Suppressor macrophage treated with lipopolysaccharide for 1 hour (primary cell): ENCODE measurements at regions not wholly inside any gene's neighbourhood (a gene's known extent, or its start where the extent isn't known, plus 50 kb on each side); places are given as distances from the start of the nearest gene placed in this dataset.

Experiments
- DNase-seq, 3 donors: peaks; one replicate each; pipeline ENCODE4 v3.0.0-alpha.2; 2020 to 2022

- DNase-seq: no peak
These were observed 530.2 kb downstream of the PTPRC start for GRCh38 chr1:199168888-199169585.

GRCh38 chr1:199170711-199171110 is 531.9 kb downstream of the PTPRC start:
- no peak for DNase-seq

- DNase-seq: peak; percentile 58 to 70 (median 66)
These were observed 533.6 kb downstream of the PTPRC start for GRCh38 chr1:199172171-199173124.

- peak; percentile 27 to 62 (median 36) for DNase-seq
These were observed 534.5 kb downstream of the PTPRC start for GRCh38 chr1:199173356-199173755.

- no peak for DNase-seq
These were observed 535.5 kb downstream of the PTPRC start for GRCh38 chr1:199174336-199174735.

GRCh38 chr1:199176713-199177112 is 537.9 kb downstream of the PTPRC start:
- no peak for DNase-seq

- DNase-seq: no peak
These were observed 538.4 kb downstream of the PTPRC start for GRCh38 chr1:199177241-199177640.

GRCh38 chr1:199178646-199179045 is 539.8 kb downstream of the PTPRC start:
- DNase-seq: no peak

GRCh38 chr1:199182186-199182843 is 543.5 kb downstream of the PTPRC start:
- DNase-seq: no peak

GRCh38 chr1:199184180-199184579 is 545.3 kb downstream of the PTPRC start:
- DNase-seq: no peak

- DNase-seq: no peak
These were observed 556.0 kb downstream of the PTPRC start for GRCh38 chr1:199194862-199195261.

- DNase-seq: no peak
These were observed 558.9 kb downstream of the PTPRC start for GRCh38 chr1:199197695-199198094.

GRCh38 chr1:199202331-199202730 is 563.5 kb downstream of the PTPRC start:
- no peak for DNase-seq

- no peak for DNase-seq
These were observed 565.4 kb downstream of the PTPRC start for GRCh38 chr1:199204231-199204630.

GRCh38 chr1:199205740-199206441 is 567.1 kb downstream of the PTPRC start:
- peak in 1 of 3 donors; percentile 12 for DNase-seq

GRCh38 chr1:199208847-199209246 is 570.0 kb downstream of the PTPRC start:
- no peak for DNase-seq

- no peak for DNase-seq
These were observed 579.2 kb downstream of the PTPRC start for GRCh38 chr1:199218065-199218464.

GRCh38 chr1:199218533-199218932 is 579.7 kb downstream of the PTPRC start:
- DNase-seq: no peak

- DNase-seq: no peak
These were observed 581.2 kb downstream of the PTPRC start for GRCh38 chr1:199220031-199220430.

- no peak for DNase-seq
These were observed 582.7 kb downstream of the PTPRC start for GRCh38 chr1:199221371-199222150.

- no peak for DNase-seq
These were observed 585.1 kb downstream of the PTPRC start for GRCh38 chr1:199223936-199224335.

GRCh38 chr1:199226163-199226562 is 587.3 kb downstream of the PTPRC start:
- peak; percentile 64 to 87 (median 75) for DNase-seq
